Type B pancreatic cell (in vitro differentiated cells): ENCODE measurements at regions not wholly inside any gene's neighbourhood (a gene's known extent, or its start where the extent isn't known, plus 50 kb on each side); places are given as distances from the start of the nearest gene placed in this dataset.
"Not testable (repeated sequence)": the region's sequence is repeated elsewhere in the genome, so short reads cannot be mapped to it uniquely, and the experiment has no call there.

ENCODE experiments used
- DNase-seq: peaks from one replicate; pipeline ENCODE4 v3.0.0; 2021; ENCODE audit warnings: mixed read lengths; ENCODE audit not compliant: unreplicated experiment; ENCODE audit errors: extremely low spot score
- H3K27ac Mint-ChIP-seq: 2 replicates; pipeline ENCODE4 v1.8.0; 2021; ENCODE audit warnings: mild to moderate bottlenecking, mixed read lengths
- H3K27me3 Mint-ChIP-seq: 2 replicates; pipeline ENCODE4 v1.8.0; 2021; ENCODE audit warnings: mixed read lengths
- H3K36me3 Mint-ChIP-seq: 2 replicates; pipeline ENCODE4 v1.8.0; 2021; ENCODE audit warnings: mixed read lengths
- H3K4me1 Mint-ChIP-seq: one replicate; pipeline ENCODE4 v1.8.0; 2021; ENCODE audit warnings: mixed read lengths; ENCODE audit not compliant: unreplicated experiment
- H3K4me3 Mint-ChIP-seq: 2 replicates; pipeline ENCODE4 v1.8.0; 2021; ENCODE audit warnings: mild to moderate bottlenecking, mixed read lengths
- H3K9me3 Mint-ChIP-seq: 2 replicates; pipeline ENCODE4 v1.8.0; 2021; ENCODE audit warnings: mixed read lengths
- TF ChIP-seq, protein P1 (sequence below): fragments of 200-600 bp; sonication (generic); conservative IDR thresholded peaks from 2 replicates; pipeline ENCODE4 v1.5.0; 2021; ENCODE audit warnings: antibody characterized with exemption, mild to moderate bottlenecking

DNA sequence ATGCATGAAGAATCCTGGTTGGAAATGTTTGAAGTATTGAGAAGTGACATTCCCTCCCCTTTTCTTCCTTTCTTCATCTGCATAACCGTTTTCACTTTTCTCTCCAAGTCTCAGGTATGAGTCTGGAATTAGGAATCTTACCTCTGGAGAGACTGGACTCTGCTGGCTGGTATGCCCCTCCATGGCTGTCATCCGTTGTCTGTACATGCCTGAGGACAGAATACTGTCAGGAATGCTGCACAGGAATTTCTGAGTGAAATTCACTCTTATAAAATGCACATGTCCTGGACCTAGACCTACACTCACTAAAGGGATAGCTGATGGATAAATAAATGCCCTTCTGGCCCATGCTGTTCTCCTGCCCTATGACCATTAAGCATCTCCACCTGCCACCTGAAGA, 179.5 kb downstream of the MSN start:
- Mint-ChIP-seq H3K27ac (no peak overlapping the region), H3K9me3 (no peaks in the 10 kb centered on the region), H3K27me3 (no peaks in the 10 kb centered on the region), H3K4me3 (no peak overlapping the region), H3K36me3 (no peaks in the 10 kb centered on the region), H3K4me1 (no peaks in the 10 kb centered on the region)
- no peak for DNase-seq
- TF ChIP-seq, protein P1, sequence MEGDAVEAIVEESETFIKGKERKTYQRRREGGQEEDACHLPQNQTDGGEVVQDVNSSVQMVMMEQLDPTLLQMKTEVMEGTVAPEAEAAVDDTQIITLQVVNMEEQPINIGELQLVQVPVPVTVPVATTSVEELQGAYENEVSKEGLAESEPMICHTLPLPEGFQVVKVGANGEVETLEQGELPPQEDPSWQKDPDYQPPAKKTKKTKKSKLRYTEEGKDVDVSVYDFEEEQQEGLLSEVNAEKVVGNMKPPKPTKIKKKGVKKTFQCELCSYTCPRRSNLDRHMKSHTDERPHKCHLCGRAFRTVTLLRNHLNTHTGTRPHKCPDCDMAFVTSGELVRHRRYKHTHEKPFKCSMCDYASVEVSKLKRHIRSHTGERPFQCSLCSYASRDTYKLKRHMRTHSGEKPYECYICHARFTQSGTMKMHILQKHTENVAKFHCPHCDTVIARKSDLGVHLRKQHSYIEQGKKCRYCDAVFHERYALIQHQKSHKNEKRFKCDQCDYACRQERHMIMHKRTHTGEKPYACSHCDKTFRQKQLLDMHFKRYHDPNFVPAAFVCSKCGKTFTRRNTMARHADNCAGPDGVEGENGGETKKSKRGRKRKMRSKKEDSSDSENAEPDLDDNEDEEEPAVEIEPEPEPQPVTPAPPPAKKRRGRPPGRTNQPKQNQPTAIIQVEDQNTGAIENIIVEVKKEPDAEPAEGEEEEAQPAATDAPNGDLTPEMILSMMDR: no peak

DNA sequence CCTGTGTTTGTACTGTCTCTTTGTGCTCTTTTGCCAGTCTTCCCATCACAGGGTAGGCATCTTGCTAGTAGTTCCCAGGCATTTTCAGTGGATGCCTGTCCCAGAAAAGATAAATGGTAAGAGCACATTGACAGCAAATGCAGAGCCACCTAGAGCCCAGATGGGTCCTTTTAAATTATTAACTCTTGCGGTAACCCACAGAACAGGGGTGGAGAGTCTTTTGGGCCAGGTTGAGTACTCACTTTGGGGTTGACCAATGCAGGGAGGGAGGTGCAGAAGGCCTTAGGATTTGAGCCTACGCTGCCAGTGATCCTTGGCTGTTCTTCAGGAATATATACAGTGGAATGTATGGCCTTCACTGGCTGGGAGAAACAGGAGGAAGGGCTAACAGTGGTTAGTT, 173.8 kb downstream of the MSN start:
- Mint-ChIP-seq H3K4me1 (no peaks in the 10 kb centered on the region), H3K4me3 (no peak overlapping the region), H3K27me3 (no peaks in the 10 kb centered on the region), H3K9me3 (no peaks in the 10 kb centered on the region), H3K27ac (no peak overlapping the region), H3K36me3 (no peaks in the 10 kb centered on the region)
- DNase-seq: no peak
- TF ChIP-seq, protein P1: no peak

DNA sequence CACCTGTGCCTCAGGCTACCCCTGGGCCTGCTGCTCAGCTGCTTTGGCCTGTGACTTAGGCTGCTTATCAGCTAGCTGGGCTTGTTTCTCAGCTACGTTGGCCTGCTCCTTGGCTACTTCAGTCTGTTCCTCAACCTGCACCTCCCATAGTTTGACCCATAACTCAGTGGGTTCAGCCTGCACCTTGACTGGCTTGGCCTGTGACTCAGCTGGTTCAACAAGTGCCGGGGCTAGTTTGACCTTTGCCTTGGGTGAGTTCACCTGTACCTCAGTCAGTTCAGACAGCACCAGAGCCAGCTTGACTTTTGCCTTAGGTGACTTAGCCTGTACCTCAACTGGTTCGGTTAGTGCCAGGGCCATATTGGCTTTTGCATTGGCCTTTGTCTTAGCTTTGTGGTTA, 171.2 kb downstream of the MSN start:
- TF ChIP-seq, protein P1: no peak
- H3K27ac Mint-ChIP-seq: no peak overlapping the region
- H3K9me3 Mint-ChIP-seq: no peaks in the 10 kb centered on the region
- no peaks in the 10 kb centered on the region for H3K27me3 Mint-ChIP-seq
- DNase-seq: no peak
- H3K4me1 Mint-ChIP-seq: no peaks in the 10 kb centered on the region
- no peaks in the 10 kb centered on the region for H3K36me3 Mint-ChIP-seq
- no peak overlapping the region for H3K4me3 Mint-ChIP-seq

DNA sequence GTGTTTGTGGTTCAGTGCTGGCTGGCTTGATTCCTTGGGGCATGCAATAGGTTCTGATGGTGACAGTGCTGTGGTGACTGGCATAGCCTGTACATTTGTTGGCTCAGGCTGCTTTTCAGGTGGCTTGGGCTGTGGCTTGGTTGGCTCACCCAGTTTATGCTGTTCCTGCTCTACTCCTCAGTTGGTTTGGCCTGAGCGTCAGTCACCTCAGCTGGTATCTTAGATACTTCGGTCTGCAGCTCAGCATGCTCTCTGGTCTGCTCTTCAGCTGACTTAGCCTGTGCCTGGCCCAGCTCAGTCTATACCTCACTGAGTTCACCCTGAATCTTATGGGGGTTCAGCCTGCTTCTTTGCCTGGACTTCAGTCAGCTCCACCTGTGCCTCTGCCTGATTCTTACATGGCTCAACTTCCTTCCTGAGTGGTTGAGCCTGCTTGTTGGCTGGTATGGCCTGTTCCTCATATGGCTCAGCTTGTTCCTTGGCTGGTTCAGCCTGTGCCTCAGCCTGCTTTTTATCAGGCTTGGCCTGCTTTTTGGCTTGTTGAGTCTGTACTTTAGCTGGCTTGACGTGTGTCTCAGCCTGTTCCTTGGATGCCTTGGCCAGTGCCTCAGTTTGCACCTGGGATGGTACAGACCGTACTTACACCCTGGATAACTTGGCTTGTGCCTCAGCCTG, 170.6 kb downstream of the MSN start:
- TF ChIP-seq, protein P1: no peak
- Mint-ChIP-seq H3K27ac (no peak overlapping the region), H3K36me3 (no peaks in the 10 kb centered on the region), H3K4me1 (no peaks in the 10 kb centered on the region), H3K9me3 (no peaks in the 10 kb centered on the region), H3K27me3 (no peaks in the 10 kb centered on the region), H3K4me3 (no peak overlapping the region)
- DNase-seq: no peak

DNA sequence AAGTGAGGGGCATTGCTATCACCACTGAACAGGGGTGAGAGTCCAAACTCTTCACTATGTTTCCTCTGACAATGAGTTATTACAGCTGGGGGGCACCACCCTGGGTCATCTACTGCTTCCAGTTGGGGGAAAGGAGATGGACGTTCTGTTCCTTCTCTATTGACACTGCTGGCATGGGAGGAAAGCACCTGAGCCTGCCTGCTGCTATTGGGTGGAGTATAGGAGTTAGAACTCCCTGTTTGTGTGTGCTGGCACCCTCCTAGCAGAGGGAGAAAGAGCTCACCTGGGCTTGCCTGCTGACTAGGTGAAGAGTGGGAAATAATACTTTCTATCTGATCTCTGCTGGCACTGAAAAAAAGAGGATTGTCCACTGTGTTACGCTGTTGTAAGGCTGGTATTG, 163.8 kb downstream of the MSN start:
- Mint-ChIP-seq H3K27me3 (no peaks in the 10 kb centered on the region), H3K4me1 (no peaks in the 10 kb centered on the region), H3K9me3 (no peaks in the 10 kb centered on the region), H3K4me3 (no peak overlapping the region), H3K27ac (no peak overlapping the region), H3K36me3 (no peaks in the 10 kb centered on the region)
- no peak for DNase-seq
- TF ChIP-seq, protein P1: no peak

DNA sequence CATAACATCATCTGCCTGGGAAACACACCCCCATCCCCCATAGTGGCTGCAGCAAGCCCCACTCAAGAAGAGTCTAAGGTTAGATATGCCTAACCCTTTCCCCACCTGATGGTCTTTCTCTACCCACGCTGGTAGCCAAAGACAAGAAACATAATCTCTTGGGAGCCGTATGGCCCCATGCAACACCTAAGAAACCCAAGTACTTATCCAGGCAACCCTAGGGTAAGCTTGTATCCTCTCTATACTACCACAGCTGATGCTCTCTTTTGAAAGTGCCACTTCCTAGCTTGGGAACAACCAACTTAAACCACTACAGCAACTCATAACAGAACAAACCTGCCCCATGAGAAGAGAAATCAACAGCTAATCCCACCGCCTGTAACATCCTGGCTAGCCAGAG, 161.1 kb downstream of the MSN start:
- no peak overlapping the region for H3K4me3 Mint-ChIP-seq
- H3K36me3 Mint-ChIP-seq: no peaks in the 10 kb centered on the region
- TF ChIP-seq, protein P1: no peak
- DNase-seq: no peak
- H3K9me3 Mint-ChIP-seq: no peaks in the 10 kb centered on the region
- no peaks in the 10 kb centered on the region for H3K27me3 Mint-ChIP-seq
- no peaks in the 10 kb centered on the region for H3K4me1 Mint-ChIP-seq
- no peak overlapping the region for H3K27ac Mint-ChIP-seq

DNA sequence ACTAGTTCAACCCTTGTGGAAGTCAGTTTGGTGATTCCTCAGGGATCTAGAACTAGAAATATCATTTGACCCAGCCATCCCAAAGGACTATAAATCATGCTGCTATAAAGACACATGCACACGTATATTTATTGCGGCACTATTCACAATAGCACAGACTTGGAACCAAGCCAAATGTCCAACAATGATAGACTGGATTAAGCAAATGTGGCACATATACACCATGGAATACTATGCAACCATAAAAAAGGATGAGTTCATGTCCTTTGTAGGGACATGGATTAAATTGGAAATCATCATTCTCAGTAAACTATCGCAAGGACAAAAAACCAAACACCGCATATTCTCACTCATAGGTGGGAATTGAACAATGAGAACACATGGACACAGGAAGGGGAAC, 157.8 kb downstream of the MSN start:
- DNase-seq, H3K9me3 Mint-ChIP-seq, H3K4me1 Mint-ChIP-seq, H3K27me3 Mint-ChIP-seq, H3K27ac Mint-ChIP-seq, H3K4me3 Mint-ChIP-seq, H3K36me3 Mint-ChIP-seq: not testable (repeated sequence)
